ENCODE measurements at regions not wholly inside any gene's neighbourhood (a gene's known extent, or its start where the extent isn't known, plus 50 kb on each side); places are given as distances from the start of the nearest gene placed in this dataset.

- TF ChIP-seq CTCF (IDR thresholded peaks at IDR 0.05; ENCODE audit: unreplicated experiment), result no peak
- peaks cover 1% of the 10 kb centered on the region for H3K9me3 Mint-ChIP-seq
- no peak overlapping the region for H3K27ac Mint-ChIP-seq
Observed at GRCh38 chr6:156260815-156261214, 516.4 kb upstream of the ARID1B start.

GRCh38 chr6:156258981-156259380, 518.2 kb upstream of the ARID1B start:
- Mint-ChIP-seq H3K9me3 (no peaks in the 10 kb centered on the region), H3K4me1 (peaks cover 4% of the 10 kb centered on the region), H3K27ac (no peak overlapping the region), H3K27me3 (ENCODE audit: low read depth) (peaks cover 2% of the 10 kb centered on the region), H3K36me3 (no peaks in the 10 kb centered on the region), H3K4me3 (no peak overlapping the region)
- DNase-seq (ENCODE audit: low spot score in 2 of 2, unreplicated experiment in 2 of 2), result no peak
- TF ChIP-seq CTCF (IDR thresholded peaks at IDR 0.05; ENCODE audit: unreplicated experiment), result no peak

More at GRCh38 chr6:156260815-156261214, 516.4 kb upstream of the ARID1B start:
- H3K36me3 Mint-ChIP-seq, result no peaks in the 10 kb centered on the region
- peaks cover 2% of the 10 kb centered on the region for H3K27me3 Mint-ChIP-seq (ENCODE audit: low read depth)
- no peak overlapping the region for H3K4me3 Mint-ChIP-seq
- DNase-seq (ENCODE audit: low spot score in 2 of 2, unreplicated experiment in 2 of 2), result no peak
- H3K4me1 Mint-ChIP-seq, result no peaks in the 10 kb centered on the region

- DNase-seq (ENCODE audit: low spot score in 2 of 2, unreplicated experiment in 2 of 2), result no peak
- H3K27me3 Mint-ChIP-seq (ENCODE audit: low read depth), result peaks cover 2% of the 10 kb centered on the region
- H3K9me3 Mint-ChIP-seq, result peaks cover 3% of the 10 kb centered on the region
- no peaks in the 10 kb centered on the region for H3K36me3 Mint-ChIP-seq
- H3K4me3 Mint-ChIP-seq, result no peak overlapping the region
- no peak overlapping the region for H3K27ac Mint-ChIP-seq
- no peak for TF ChIP-seq CTCF (IDR thresholded peaks at IDR 0.05; ENCODE audit: unreplicated experiment)
- H3K4me1 Mint-ChIP-seq, result peaks cover 4% of the 10 kb centered on the region
Observed at GRCh38 chr6:156256161-156256560, 521.0 kb upstream of the ARID1B start.

GRCh38 chr6:156254240-156254639, 522.9 kb upstream of the ARID1B start:
- H3K4me3 Mint-ChIP-seq, result no peak overlapping the region
- H3K9me3 Mint-ChIP-seq, result peaks cover 3% of the 10 kb centered on the region
- H3K27me3 Mint-ChIP-seq (ENCODE audit: low read depth), result peaks cover 2% of the 10 kb centered on the region
- peaks cover 4% of the 10 kb centered on the region for H3K4me1 Mint-ChIP-seq
- DNase-seq (ENCODE audit: low spot score in 2 of 2, unreplicated experiment in 2 of 2), result no peak
- H3K27ac Mint-ChIP-seq, result no peak overlapping the region
- H3K36me3 Mint-ChIP-seq, result no peaks in the 10 kb centered on the region
- no peak for TF ChIP-seq CTCF (IDR thresholded peaks at IDR 0.05; ENCODE audit: unreplicated experiment)

GRCh38 chr6:156250593-156250992, 526.6 kb upstream of the ARID1B start:
- Mint-ChIP-seq H3K27me3 (ENCODE audit: low read depth) (no peaks in the 10 kb centered on the region), H3K4me3 (no peak overlapping the region), H3K4me1 (peaks cover 4% of the 10 kb centered on the region), H3K27ac (no peak overlapping the region), H3K9me3 (peaks cover 3% of the 10 kb centered on the region), H3K36me3 (no peaks in the 10 kb centered on the region)
- no peak for TF ChIP-seq CTCF (IDR thresholded peaks at IDR 0.05; ENCODE audit: unreplicated experiment)
- no peak for DNase-seq (ENCODE audit: low spot score in 2 of 2, unreplicated experiment in 2 of 2)

GRCh38 chr6:156242206-156242605, 535.0 kb upstream of the ARID1B start:
- DNase-seq (ENCODE audit: low spot score in 2 of 2, unreplicated experiment in 2 of 2), result no peak
- no peak overlapping the region for H3K27ac Mint-ChIP-seq

More at GRCh38 chr6:156242206-156242605, 535.0 kb upstream of the ARID1B start:
- TF ChIP-seq CTCF (IDR thresholded peaks at IDR 0.05; ENCODE audit: unreplicated experiment), result no peak
- Mint-ChIP-seq H3K4me1 (no peaks in the 10 kb centered on the region), H3K36me3 (no peaks in the 10 kb centered on the region), H3K9me3 (no peaks in the 10 kb centered on the region), H3K27me3 (ENCODE audit: low read depth) (peaks cover 4% of the 10 kb centered on the region), H3K4me3 (no peak overlapping the region)

All from mesothelial cell of epicardium (in vitro differentiated cells).